Lung (tissue), 11 donors: ENCODE measurements at regions not wholly inside any gene's neighbourhood (a gene's known extent, or its start where the extent isn't known, plus 50 kb on each side); places are given as distances from the start of the nearest gene placed in this dataset.

Experiments
- ATAC-seq: fragments of 200-7000 bp; cut with Tn5 transposase; one replicate; pipeline ENCODE4 v1.9.1; 2020; ENCODE audit warnings: moderate number of reproducible peaks; ENCODE audit not compliant: insufficient read depth, low FRiP score
- DNase-seq, 3 donors: peaks; one replicate each; pipeline ENCODE4 v3.0.0-alpha.2; 2013 to 2017
- H3K27ac ChIP-seq, 2 donors: one replicate each; pipeline ENCODE4 v1.5.1; 2013; ENCODE audit warnings: mild to moderate bottlenecking in 2 of 2, moderate library complexity in 2 of 2, control low read depth in 1 of 2, inconsistent platforms in 1 of 2, low read depth in 1 of 2, low read length in 1 of 2
- H3K27me3 ChIP-seq, 3 donors: one replicate each; pipeline ENCODE4 v1.5.1; 2013; ENCODE audit warnings: low read length in 2 of 3; ENCODE audit not compliant: control insufficient read depth in 3 of 3, insufficient read depth in 3 of 3
- H3K36me3 ChIP-seq, 4 donors: one replicate each; pipeline ENCODE4 v1.5.1; 2013; ENCODE audit warnings: low read length in 4 of 4, mild to moderate bottlenecking in 1 of 4, moderate library complexity in 1 of 4; ENCODE audit not compliant: control insufficient read depth in 4 of 4, insufficient read depth in 4 of 4
- H3K4me1 ChIP-seq, 5 donors: one replicate each; pipeline ENCODE4 v1.5.1; 2013; ENCODE audit warnings: low read length in 5 of 5, mild to moderate bottlenecking in 2 of 5, moderate library complexity in 1 of 5; ENCODE audit not compliant: control insufficient read depth in 5 of 5, insufficient read depth in 5 of 5
- H3K4me3 ChIP-seq: one replicate; pipeline ENCODE4 v1.5.1; 2013; ENCODE audit warnings: mild to moderate bottlenecking, control low read depth, moderate library complexity
- H3K9ac ChIP-seq, 2 donors: one replicate each; pipeline ENCODE4 v1.5.1; 2013; ENCODE audit warnings: low read length in 2 of 2, control low read depth in 1 of 2; ENCODE audit not compliant: insufficient read depth in 1 of 2
- H3K9me3 ChIP-seq, 4 donors: one replicate each; pipeline ENCODE4 v1.5.1; 2013; ENCODE audit warnings: low read length in 3 of 4, mild to moderate bottlenecking in 1 of 4, moderate library complexity in 1 of 4; ENCODE audit not compliant: control insufficient read depth in 4 of 4, insufficient read depth in 3 of 4
- CTCF ChIP-seq: IDR thresholded peaks from 2 replicates; pipeline ENCODE4 v1.5.1; 2012; ENCODE audit warnings: mild to moderate bottlenecking; ENCODE audit errors: control extremely low read depth, extremely low read depth
- WGBS, 2 donors: extraction: QIAGEN DNeasy Blood & Tissue Kit; methylation state at CpG; one replicate each; pipeline ENCODE4 v1.1.7; 2013; 5-methylcytosine and 5-hydroxymethylcytosine counted together
- donor health status: control.
- donor health status: control.
- donor health status: Bipolar disorder and iron deficiency.
- donor health status: healthy.
- donor health status: DM: yes; HTN: yes; CAD: no.

- ATAC-seq (no peak), DNase-seq (no peak)
- no peak for TF ChIP-seq CTCF
- H3K27me3 ChIP-seq: no peaks in the 10 kb centered on the region
- H3K27ac ChIP-seq: no peak overlapping the region
- no peaks in the 10 kb centered on the region for H3K9me3 ChIP-seq
- peaks cover 0 to 9% (median 7%) of the 10 kb centered on the region in 5 donors for H3K4me1 ChIP-seq
- H3K36me3 ChIP-seq: no peaks in the 10 kb centered on the region
- no peak overlapping the region for H3K9ac ChIP-seq
- WGBS, 2 donors: 90% methylated on average over 9 of the region's 9 CpGs
- no peak overlapping the region for H3K4me3 ChIP-seq
These were observed 131.4 kb upstream of the SHB start for GRCh38 chr9:38200431-38200830.

- H3K4me3 ChIP-seq: no peak overlapping the region
- no peaks in the 10 kb centered on the region for H3K36me3 ChIP-seq
- no peaks in the 10 kb centered on the region for H3K27me3 ChIP-seq
- peaks cover 0 to 9% (median 7%) of the 10 kb centered on the region in 5 donors for H3K4me1 ChIP-seq
- H3K9me3 ChIP-seq: no peaks in the 10 kb centered on the region
- 94 to 97% methylated on average over 6 of the region's 6 CpGs for whole genome bisulfite sequencing, 2 donors
- TF ChIP-seq CTCF: no peak
- H3K9ac ChIP-seq: no peak overlapping the region
- ATAC-seq: no peak
- no peak for DNase-seq
- no peak overlapping the region for H3K27ac ChIP-seq
These were observed 129.1 kb upstream of the SHB start for GRCh38 chr9:38198140-38198539.

GRCh38 chr9:38196714-38197113 is 127.7 kb upstream of the SHB start:
- Histone ChIP-seq H3K27me3 (no peaks in the 10 kb centered on the region), H3K9me3 (no peaks in the 10 kb centered on the region), H3K9ac (no peak overlapping the region), H3K4me1 (peaks cover 0 to 9% (median 7%) of the 10 kb centered on the region in 5 donors), H3K4me3 (no peak overlapping the region), H3K36me3 (no peaks in the 10 kb centered on the region), H3K27ac (no peak overlapping the region)
- DNase-seq: peak in 1 of 3 donors; percentile 15
- no peak for ATAC-seq
- 17 to 24% methylated on average over 3 of the region's 3 CpGs for WGBS, 2 donors
- TF ChIP-seq CTCF: no peak

- H3K4me3 ChIP-seq: no peak overlapping the region
- WGBS, 2 donors: 55 to 72% methylated on average over 7 of the region's 7 CpGs
- DNase-seq (peak in 2 of 3 donors; percentile 32 to 56), ATAC-seq (no peak)
- no peak for TF ChIP-seq CTCF
- H3K9ac ChIP-seq: no peak overlapping the region
- H3K36me3 ChIP-seq: no peaks in the 10 kb centered on the region
- no peaks in the 10 kb centered on the region for H3K9me3 ChIP-seq
- H3K27me3 ChIP-seq: no peaks in the 10 kb centered on the region
- H3K27ac ChIP-seq: no peak overlapping the region
- peaks cover 0 to 9% (median 7%) of the 10 kb centered on the region in 5 donors for H3K4me1 ChIP-seq
These were observed 126.7 kb upstream of the SHB start for GRCh38 chr9:38195737-38196161.
